NCI-H2029 treated with DMSO at 0.1 percent for 48 hours (cell line): ENCODE measurements at regions not wholly inside any gene's neighbourhood (a gene's known extent, or its start where the extent isn't known, plus 50 kb on each side); places are given as distances from the start of the nearest gene placed in this dataset.

Source experiments
- DNase-seq: peaks from one replicate; lab custom pipeline; 2025; lab: John Stamatoyannopoulos, UW

DNA sequence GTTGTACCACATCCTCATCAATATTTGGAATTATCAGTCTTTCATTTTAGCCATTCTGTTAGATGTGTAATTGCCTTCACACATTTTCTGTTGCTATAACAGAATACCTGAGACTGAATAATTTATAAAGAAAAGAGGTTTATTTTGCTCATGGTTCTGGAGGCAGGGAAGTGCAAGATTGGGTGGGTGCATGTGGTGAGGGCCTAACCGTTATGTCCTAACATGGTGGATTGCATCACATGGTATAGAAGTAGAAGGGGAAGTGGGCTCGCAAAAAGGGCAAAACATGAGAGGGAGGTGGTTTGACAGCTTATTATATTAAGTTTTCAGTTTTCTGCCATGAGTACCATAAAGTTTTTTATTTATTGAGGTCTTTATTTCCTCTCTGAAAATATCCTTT is 452.0 kb downstream of the ARL4A start:
- DNase-seq = no peak

GRCh38 chr7:13144673-13145072 is 457.2 kb downstream of the ARL4A start:
- DNase-seq = no peak

DNA sequence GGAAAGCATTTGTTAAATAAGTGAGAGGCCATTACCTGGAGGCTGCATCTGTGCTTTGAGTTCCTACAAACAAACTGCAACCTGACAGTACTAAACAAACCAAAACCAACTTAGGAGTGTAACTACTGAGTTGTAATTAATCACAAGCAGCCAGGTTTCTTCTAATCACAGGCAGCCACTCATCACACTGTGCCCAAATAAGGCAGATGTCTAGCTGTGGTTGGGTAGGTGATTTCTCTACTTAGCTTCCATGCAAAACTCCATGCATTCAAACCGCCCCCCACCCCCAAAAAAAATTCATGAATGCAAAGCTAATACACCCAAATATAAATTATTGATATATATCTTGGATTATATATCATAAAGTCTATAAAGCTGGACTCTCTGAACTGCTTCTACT is 461.1 kb downstream of the ARL4A start:
- no peak for DNase-seq

DNA sequence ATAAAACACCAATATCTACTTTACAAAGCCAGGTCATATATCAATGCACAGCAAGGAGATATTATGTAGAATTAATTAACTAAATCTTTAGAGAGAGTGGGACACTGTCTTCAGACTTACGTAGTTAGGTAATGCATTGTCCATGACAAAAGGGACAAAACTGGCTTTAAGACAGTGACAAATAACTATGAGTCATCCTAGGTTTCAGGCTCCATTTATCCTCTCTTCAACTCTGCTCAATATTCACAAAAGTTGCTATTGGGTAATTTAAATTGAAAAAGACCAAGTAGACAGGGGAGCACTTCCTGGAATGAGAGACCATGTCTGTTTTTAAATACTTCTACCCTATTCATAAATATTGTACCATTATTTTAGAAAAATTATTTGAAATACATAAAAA is 464.5 kb downstream of the ARL4A start:
- no peak for DNase-seq

DNA sequence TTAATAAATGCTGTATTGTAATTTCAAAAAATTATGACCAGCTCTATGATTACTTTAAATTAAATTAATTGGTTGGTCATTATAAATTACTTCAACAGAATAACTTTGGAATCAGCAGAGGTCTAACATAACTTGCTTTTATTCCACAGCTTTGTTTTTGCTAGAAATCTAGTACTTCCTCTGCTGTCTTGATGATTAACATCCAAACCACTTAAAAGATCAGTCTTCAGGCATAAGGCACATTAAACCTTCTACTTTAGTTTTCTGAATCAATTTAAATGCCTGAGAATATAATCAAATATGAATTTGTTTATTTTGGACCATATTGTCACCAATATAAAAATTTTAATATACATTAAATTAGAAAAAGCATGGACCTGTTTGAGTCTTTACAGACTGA is 465.3 kb downstream of the ARL4A start:
- DNase-seq = no peak

- DNase-seq = no peak
These were observed 465.8 kb downstream of the ARL4A start for GRCh38 chr7:13153266-13153665.

DNA sequence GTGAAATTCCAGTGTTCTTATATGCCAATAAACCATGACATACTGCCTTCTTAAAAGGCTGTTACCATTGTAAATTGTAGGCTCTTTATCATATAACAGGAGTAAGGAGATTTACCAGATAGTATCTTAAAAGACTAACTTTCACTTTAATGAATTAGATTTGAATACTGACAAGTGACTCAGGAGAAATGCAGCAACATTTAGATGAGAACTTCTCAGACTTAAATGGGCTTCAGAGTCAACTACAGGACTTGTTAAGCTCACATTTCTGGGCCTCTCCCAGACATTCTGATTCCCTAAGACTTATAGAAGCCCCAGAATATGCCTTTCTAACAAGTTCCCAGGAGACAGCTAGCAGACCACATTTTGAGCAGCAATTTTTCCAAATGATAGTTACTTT is 466.3 kb downstream of the ARL4A start:
- DNase-seq = no peak

DNA sequence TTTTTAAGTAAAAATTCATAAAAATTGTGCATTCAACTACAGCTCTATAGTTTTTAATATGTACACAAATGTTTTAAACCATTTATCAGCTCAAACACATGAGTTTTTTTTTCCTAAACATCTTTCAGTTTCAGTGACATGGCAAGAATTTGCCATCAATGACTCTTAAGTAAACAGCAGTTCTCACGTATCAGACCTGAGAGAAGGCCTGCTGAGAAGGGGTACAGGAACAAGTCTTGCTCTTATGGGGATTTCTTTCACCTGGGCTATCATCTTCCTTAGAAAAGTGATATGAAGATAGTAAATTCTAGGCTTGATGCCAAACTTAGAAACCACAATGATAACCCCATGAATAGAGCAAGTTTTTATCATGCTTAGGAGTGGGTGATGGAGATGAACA is 467.8 kb downstream of the ARL4A start:
- no peak for DNase-seq

- DNase-seq = no peak
These were observed 471.6 kb downstream of the ARL4A start for GRCh38 chr7:13159003-13159402.

GRCh38 chr7:13159467-13160184 is 472.2 kb downstream of the ARL4A start:
- DNase-seq = no peak

GRCh38 chr7:13161125-13161524 is 473.7 kb downstream of the ARL4A start:
- DNase-seq = no peak

DNA sequence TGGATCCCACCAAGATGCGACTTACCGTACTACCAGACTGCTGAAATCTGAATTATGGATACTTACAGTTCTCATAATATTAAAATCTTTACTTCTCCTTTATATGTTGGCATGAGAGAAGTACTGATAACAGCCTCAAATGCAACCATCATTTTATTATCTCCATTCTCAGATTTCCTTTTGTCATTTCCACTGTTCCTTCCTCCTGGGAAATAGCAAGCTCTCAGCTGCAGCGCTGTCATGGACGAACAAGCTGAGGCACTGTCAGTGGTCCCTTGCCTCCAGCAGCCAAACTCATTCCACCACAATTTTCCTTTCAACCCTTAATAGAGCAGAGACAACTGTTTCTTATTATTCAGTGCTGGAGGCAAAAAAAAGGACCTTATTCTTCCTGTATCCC is 478.4 kb downstream of the ARL4A start:
- no peak for DNase-seq

DNA sequence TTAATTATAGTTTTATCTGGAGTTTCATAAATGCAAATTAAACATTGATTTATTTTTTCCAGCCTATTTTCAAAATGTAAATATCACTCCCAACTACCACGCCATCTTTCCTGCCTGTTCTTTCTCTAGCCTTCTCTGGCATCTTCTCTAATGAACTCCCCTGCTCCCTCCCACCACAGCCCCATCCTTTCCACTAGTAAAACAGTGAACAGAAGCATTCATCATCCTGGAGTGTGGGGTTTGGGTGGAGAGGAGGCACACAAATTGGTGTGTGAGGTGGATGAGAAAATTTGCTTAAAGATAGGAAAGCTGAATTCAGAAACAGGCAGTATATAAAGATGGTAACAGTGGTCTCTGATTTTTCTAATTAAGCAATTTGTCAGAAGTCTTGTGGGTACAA is 479.4 kb downstream of the ARL4A start:
- no peak for DNase-seq

GRCh38 chr7:13169356-13169755 is 481.9 kb downstream of the ARL4A start:
- DNase-seq = no peak

GRCh38 chr7:13174991-13175390 is 487.6 kb downstream of the ARL4A start:
- DNase-seq = no peak

DNA sequence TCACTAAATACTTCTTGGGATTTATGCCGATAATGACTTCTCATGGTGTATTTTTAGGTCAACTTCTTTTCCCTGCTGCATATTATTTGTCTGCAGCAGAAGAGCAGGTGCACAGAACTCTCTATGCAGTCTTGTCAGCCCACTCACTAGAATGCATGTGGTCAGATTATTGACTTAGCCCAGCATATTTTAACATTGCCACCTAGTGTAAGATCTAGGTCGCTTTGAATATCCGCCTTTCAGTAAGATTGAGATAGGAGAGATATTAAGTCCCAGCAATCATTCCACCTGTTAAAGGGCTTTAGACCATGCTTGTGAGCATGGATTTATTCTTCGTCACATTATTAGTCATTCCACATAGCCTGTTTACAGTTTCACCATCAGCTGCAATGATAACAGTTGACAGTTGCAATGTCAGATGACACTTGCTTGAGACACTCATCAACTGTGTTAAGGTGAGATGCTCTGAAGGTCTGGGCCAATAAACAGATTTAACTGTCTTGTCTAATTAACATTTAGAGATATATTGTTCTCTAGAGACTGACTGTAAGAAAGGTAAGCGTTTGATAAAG is 491.7 kb downstream of the ARL4A start:
- DNase-seq = no peak

- no peak for DNase-seq
These were observed 492.5 kb downstream of the ARL4A start for GRCh38 chr7:13179775-13180523.

DNA sequence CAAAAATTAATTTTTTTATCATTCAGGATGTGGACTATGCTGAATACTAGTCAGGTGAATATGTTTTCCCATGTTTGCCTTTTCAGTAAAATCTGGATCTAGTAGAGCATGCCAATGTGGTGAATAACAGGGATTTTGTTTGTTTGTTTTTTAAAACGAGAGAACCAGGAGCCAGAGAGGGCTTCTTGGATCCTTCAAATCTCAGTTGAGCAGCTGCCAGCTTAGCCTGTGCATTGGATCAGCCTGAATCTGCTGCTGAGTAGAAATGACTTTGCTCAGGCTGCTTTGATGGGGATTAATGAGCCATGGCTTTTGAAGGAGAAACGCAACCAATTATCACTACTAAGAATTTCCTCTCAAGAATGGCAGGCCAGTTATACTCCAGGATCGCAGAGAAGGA is 493.8 kb downstream of the ARL4A start:
- peak; percentile 59 for DNase-seq

DNA sequence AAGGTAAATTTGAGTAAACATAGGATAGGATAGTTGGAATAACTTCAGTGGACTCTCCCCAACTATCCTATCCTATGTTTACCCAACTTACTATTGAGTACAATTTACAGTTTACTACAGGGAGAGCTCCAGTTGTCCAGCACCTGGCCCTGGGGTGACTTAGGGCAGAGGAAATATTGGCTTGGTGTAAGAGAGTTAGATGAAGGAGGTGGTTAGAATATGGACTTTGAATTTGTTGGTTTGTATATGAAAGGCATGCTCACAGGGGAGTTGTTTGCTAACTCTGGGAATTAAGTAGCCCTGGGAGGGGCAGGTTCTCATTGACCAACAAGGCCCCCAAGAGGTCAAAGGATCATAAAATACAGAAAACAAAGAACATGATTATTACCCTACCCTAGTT is 497.7 kb downstream of the ARL4A start:
- no peak for DNase-seq

DNA sequence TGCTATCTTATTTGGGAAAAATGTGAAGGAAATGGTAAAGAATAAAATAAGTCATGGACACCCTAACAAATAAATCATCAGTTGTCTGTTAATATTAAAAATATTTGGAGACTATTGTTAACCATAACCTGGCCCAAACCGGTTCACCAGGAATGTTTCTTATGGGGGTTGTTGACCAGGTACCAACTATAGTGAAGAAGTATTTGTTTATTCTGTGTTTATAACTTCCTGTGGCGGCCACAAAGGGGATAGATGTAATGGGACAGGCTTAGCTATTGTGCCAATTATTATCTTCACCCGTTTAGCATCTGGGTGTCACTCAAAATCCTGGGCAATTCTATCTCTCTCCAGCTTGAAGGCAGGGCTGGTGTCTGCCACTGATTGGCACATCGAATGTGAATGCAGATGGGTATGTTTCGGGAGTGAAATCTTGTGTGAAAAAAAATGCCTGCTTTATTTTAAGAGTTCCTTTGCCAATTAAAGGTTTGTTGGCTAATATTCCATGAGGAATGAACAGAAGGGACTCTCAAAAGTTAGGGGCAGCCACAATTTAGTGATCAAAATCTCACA is 500.9 kb downstream of the ARL4A start:
- no peak for DNase-seq

DNA sequence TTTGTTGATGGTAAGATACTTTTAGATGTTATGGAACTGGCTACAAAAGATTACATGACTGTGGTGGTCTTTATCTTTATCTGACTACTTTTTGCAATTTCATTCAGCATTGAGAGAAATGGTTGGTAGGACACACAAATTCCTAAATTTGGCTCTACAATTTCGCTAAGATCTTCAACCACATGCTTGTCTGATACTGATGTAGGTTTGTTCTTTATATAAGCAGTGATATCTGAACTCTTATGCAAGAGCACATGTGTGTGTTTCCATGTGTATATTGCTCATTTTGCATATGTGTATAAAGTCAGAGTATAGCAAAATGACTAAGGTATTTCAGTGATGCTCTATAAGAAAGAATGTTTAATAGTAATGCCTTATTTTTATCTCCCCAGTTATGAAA is 501.5 kb downstream of the ARL4A start:
- no peak for DNase-seq

DNA sequence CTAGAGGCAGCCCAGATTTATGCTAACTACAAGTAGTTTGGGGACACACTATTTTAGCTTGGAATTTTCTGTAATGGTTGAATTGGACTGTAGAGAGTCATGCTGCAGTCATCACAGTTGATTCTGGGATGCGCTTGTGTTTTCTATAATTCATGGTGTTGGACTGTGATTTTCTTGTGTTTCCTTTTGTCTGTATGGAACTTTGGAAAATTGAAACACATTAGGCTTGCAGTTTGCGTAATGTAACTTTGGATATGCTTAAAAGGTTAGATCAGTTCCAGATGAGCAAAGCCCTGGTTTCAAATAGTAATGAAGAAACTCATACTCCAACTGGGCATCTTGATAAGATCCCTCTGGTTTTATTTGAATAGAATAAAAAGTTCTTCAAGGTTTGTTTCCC is 502.2 kb downstream of the ARL4A start:
- no peak for DNase-seq

- no peak for DNase-seq
These were observed 510.1 kb downstream of the ARL4A start for GRCh38 chr7:13197501-13197900.
